Right lung (tissue), 2 donors: ENCODE measurements at regions not wholly inside any gene's neighbourhood (a gene's known extent, or its start where the extent isn't known, plus 50 kb on each side); places are given as distances from the start of the nearest gene placed in this dataset.

ENCODE experiments used
- DNase-seq, 2 donors: peaks; one replicate each; pipeline ENCODE4 v3.0.0-alpha.2; 2013

- DNase-seq, result no peak
These were observed 805.7 kb downstream of the SLC4A3 start for GRCh38 chr2:220433131-220433530.

- no peak for DNase-seq
These were observed 807.0 kb downstream of the SLC4A3 start for GRCh38 chr2:220434385-220434784.

- DNase-seq, result no peak
These were observed 810.5 kb downstream of the SLC4A3 start for GRCh38 chr2:220437938-220438337.

- no peak for DNase-seq
These were observed 813.3 kb downstream of the SLC4A3 start for GRCh38 chr2:220440731-220441130.

- no peak for DNase-seq
These were observed 814.0 kb downstream of the SLC4A3 start for GRCh38 chr2:220441404-220441803.

GRCh38 chr2:220442012-220442411 is 814.6 kb downstream of the SLC4A3 start:
- DNase-seq, result no peak

- no peak for DNase-seq
These were observed 818.1 kb downstream of the SLC4A3 start for GRCh38 chr2:220445429-220446105.

- no peak for DNase-seq
These were observed 818.8 kb downstream of the SLC4A3 start for GRCh38 chr2:220446106-220446712.

- no peak for DNase-seq
These were observed 823.4 kb downstream of the SLC4A3 start for GRCh38 chr2:220450846-220451245.

- no peak for DNase-seq
These were observed 824.0 kb downstream of the SLC4A3 start for GRCh38 chr2:220451438-220451837.

- DNase-seq, result no peak
These were observed 825.1 kb downstream of the SLC4A3 start for GRCh38 chr2:220452561-220452960.

GRCh38 chr2:220455351-220455990 is 828.0 kb downstream of the SLC4A3 start:
- DNase-seq, result no peak

- no peak for DNase-seq
These were observed 830.6 kb downstream of the SLC4A3 start for GRCh38 chr2:220458051-220458450.

GRCh38 chr2:220460257-220460985 is 833.0 kb downstream of the SLC4A3 start:
- DNase-seq, result no peak

- DNase-seq, result no peak
These were observed 836.4 kb downstream of the SLC4A3 start for GRCh38 chr2:220463876-220464275.

- no peak for DNase-seq
These were observed 838.3 kb downstream of the SLC4A3 start for GRCh38 chr2:220465700-220466099.

GRCh38 chr2:220466251-220466691 is 838.8 kb downstream of the SLC4A3 start:
- no peak for DNase-seq

GRCh38 chr2:220469201-220469600 is 841.8 kb downstream of the SLC4A3 start:
- no peak for DNase-seq

- DNase-seq, result no peak
These were observed 846.2 kb downstream of the SLC4A3 start for GRCh38 chr2:220473611-220474010.

- DNase-seq, result no peak
These were observed 849.4 kb downstream of the SLC4A3 start for GRCh38 chr2:220476877-220477276.

- no peak for DNase-seq
These were observed 851.1 kb downstream of the SLC4A3 start for GRCh38 chr2:220478305-220479058.

GRCh38 chr2:220482716-220483115 is 855.3 kb downstream of the SLC4A3 start:
- no peak for DNase-seq
